Right kidney (tissue), 1 donor: ENCODE measurements at regions not wholly inside any gene's neighbourhood (a gene's known extent, or its start where the extent isn't known, plus 50 kb on each side); places are given as distances from the start of the nearest gene placed in this dataset.

Experiments
- DNase-seq: peaks from one replicate; pipeline ENCODE4 v3.0.0-alpha.2; 2016

- DNase-seq, result no peak
Observed at GRCh38 chr4:18538121-18538520, 516.6 kb upstream of the LCORL start.

GRCh38 chr4:18536428-18536827 lies 514.9 kb upstream of the LCORL start:
- DNase-seq, result no peak

GRCh38 chr4:18535948-18536347 lies 514.4 kb upstream of the LCORL start:
- no peak for DNase-seq

- DNase-seq, result no peak
Observed at GRCh38 chr4:18533262-18533775, 511.8 kb upstream of the LCORL start.

GRCh38 chr4:18531731-18532130 lies 510.2 kb upstream of the LCORL start:
- no peak for DNase-seq

GRCh38 chr4:18529482-18529881 lies 507.9 kb upstream of the LCORL start:
- no peak for DNase-seq

GRCh38 chr4:18524667-18525066 lies 503.1 kb upstream of the LCORL start:
- no peak for DNase-seq

- DNase-seq, result no peak
Observed at GRCh38 chr4:18518098-18518497, 496.5 kb upstream of the LCORL start.

GRCh38 chr4:18513861-18514260 lies 492.3 kb upstream of the LCORL start:
- no peak for DNase-seq

GRCh38 chr4:18512718-18513117 lies 491.2 kb upstream of the LCORL start:
- no peak for DNase-seq

GRCh38 chr4:18511727-18512126 lies 490.2 kb upstream of the LCORL start:
- no peak for DNase-seq

- DNase-seq, result no peak
Observed at GRCh38 chr4:18508786-18509185, 487.2 kb upstream of the LCORL start.

GRCh38 chr4:18480928-18481327 lies 459.4 kb upstream of the LCORL start:
- no peak for DNase-seq

- no peak for DNase-seq
Observed at GRCh38 chr4:18480342-18480741, 458.8 kb upstream of the LCORL start.

GRCh38 chr4:18479825-18480224 lies 458.3 kb upstream of the LCORL start:
- no peak for DNase-seq

- DNase-seq, result no peak
Observed at GRCh38 chr4:18463987-18464559, 442.5 kb upstream of the LCORL start.

- no peak for DNase-seq
Observed at GRCh38 chr4:18458465-18458864, 436.9 kb upstream of the LCORL start.

GRCh38 chr4:18454349-18454748 lies 432.8 kb upstream of the LCORL start:
- no peak for DNase-seq

GRCh38 chr4:18445110-18445509 lies 423.6 kb upstream of the LCORL start:
- no peak for DNase-seq

GRCh38 chr4:18444206-18444605 lies 422.7 kb upstream of the LCORL start:
- no peak for DNase-seq

- no peak for DNase-seq
Observed at GRCh38 chr4:18442957-18443356, 421.4 kb upstream of the LCORL start.

GRCh38 chr4:18441676-18442075 lies 420.1 kb upstream of the LCORL start:
- DNase-seq, result no peak

GRCh38 chr4:18441203-18441590 lies 419.6 kb upstream of the LCORL start:
- no peak for DNase-seq

GRCh38 chr4:18440527-18441202 lies 419.1 kb upstream of the LCORL start:
- DNase-seq, result no peak
